Calu3 (cell line): ENCODE measurements at regions not wholly inside any gene's neighbourhood (a gene's known extent, or its start where the extent isn't known, plus 50 kb on each side); places are given as distances from the start of the nearest gene placed in this dataset.

Experiments used
- BruUV-seq: library from RNA; stranded (reverse); fragments of 400-500 nt; replicated peaks from 2 replicates; lab custom pipeline; 2021; lab: Mats Ljungman, UMichigan
- CTCF ChIA-PET: fragments of 300-600 bp; sonication (Branson Sonifier 250); formaldehyde crosslinking; loops from one replicate; lab custom pipeline; 2022; ENCODE audit warnings: antibody characterized with exemption; lab: Charles Lee
- DNase-seq: peaks from one replicate; pipeline ENCODE4 v3.0.0; 2022
- H3K27ac Mint-ChIP-seq: one replicate; pipeline ENCODE4 v1.8.0; 2022; ENCODE audit warnings: mixed read lengths; ENCODE audit not compliant: unreplicated experiment
- H3K27me3 Mint-ChIP-seq: one replicate; pipeline ENCODE4 v1.8.0; 2022; ENCODE audit warnings: mixed read lengths; ENCODE audit not compliant: unreplicated experiment
- H3K36me3 Mint-ChIP-seq: one replicate; pipeline ENCODE4 v1.8.0; 2022; ENCODE audit warnings: mild to moderate bottlenecking, moderate library complexity, mixed read lengths; ENCODE audit not compliant: insufficient read depth, unreplicated experiment
- H3K4me1 Mint-ChIP-seq: one replicate; pipeline ENCODE4 v1.8.0; 2022; ENCODE audit warnings: mild to moderate bottlenecking, low read depth, mixed read lengths; ENCODE audit not compliant: unreplicated experiment
- H3K4me3 Mint-ChIP-seq: one replicate; pipeline ENCODE4 v1.8.0; 2022; ENCODE audit warnings: mild to moderate bottlenecking, low read depth, moderate library complexity, mixed read lengths; ENCODE audit not compliant: unreplicated experiment
- H3K9me3 Mint-ChIP-seq: one replicate; pipeline ENCODE4 v1.8.0; 2022; ENCODE audit warnings: low read depth, mixed read lengths; ENCODE audit not compliant: unreplicated experiment
- CTCF ChIP-seq: fragments of 200-600 bp; IDR thresholded peaks from one replicate; pipeline ENCODE4 v1.8.0; 2022; ENCODE audit warnings: antibody characterized with exemption; ENCODE audit not compliant: unreplicated experiment
- intact Hi-C: fragments of 100-400 bp; cut with micrococcal nuclease; formaldehyde crosslinking; loops from one replicate; pipeline ENCODE4 v1.10.0; 2022; ENCODE audit not compliant: unreplicated experiment

GRCh38 chr3:103158183-103158582 lies 723.4 kb downstream of the ZPLD1 start:
- TF ChIP-seq CTCF = no peak
- Mint-ChIP-seq H3K36me3 (peaks cover 8% of the 10 kb centered on the region), H3K4me1 (peaks cover 15% of the 10 kb centered on the region), H3K4me3 (peak overlapping the region; percentile 21), H3K9me3 (peaks cover 3% of the 10 kb centered on the region), H3K27me3 (no peaks in the 10 kb centered on the region), H3K27ac (peak overlapping the region; percentile 76)
- CTCF ChIA-PET = no interaction called here
- intact Hi-C loops = no loop called here
- peak; percentile 12 for DNase-seq
- no TSS peak for BruUV-seq

DNA sequence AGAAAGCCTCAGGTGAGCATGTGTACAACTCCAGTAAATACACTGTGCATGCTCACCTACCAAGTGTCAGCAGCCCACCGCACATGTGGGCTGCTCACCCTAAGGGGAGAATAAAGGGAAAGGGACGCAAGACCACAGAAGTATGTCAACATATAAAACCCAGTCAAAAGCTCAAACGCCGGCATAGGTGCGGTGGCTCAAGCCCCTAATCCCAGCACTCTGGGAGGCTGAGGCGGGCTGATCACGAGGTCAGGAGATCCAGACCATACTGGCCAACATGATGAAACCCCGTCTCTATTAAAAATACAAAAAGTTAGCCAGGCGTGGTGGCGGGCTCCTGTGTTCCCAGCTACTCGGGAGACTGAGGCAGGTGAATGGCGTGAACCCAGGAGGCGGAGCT lies 732.1 kb downstream of the ZPLD1 start:
- Mint-ChIP-seq H3K4me3 (no peak overlapping the region), H3K36me3 (no peaks in the 10 kb centered on the region), H3K4me1 (no peaks in the 10 kb centered on the region), H3K27ac (no peak overlapping the region), H3K9me3 (no peaks in the 10 kb centered on the region), H3K27me3 (no peaks in the 10 kb centered on the region)
- intact Hi-C loops = no loop called here
- BruUV-seq = no TSS peak
- CTCF ChIA-PET = no interaction called here
- DNase-seq = no peak
- no peak for TF ChIP-seq CTCF

GRCh38 chr3:103167850-103168249 lies 733.0 kb downstream of the ZPLD1 start:
- Mint-ChIP-seq H3K27me3 (no peaks in the 10 kb centered on the region), H3K27ac (no peak overlapping the region), H3K4me1 (no peaks in the 10 kb centered on the region), H3K4me3 (no peak overlapping the region), H3K36me3 (no peaks in the 10 kb centered on the region), H3K9me3 (no peaks in the 10 kb centered on the region)
- CTCF ChIA-PET = no interaction called here
- intact Hi-C loops = no loop called here
- no TSS peak for BruUV-seq
- DNase-seq = no peak
- no peak for TF ChIP-seq CTCF

GRCh38 chr3:103169289-103169688 lies 734.5 kb downstream of the ZPLD1 start:
- no peak for DNase-seq
- Mint-ChIP-seq H3K9me3 (no peaks in the 10 kb centered on the region), H3K27me3 (no peaks in the 10 kb centered on the region), H3K4me1 (no peaks in the 10 kb centered on the region), H3K27ac (no peak overlapping the region), H3K36me3 (no peaks in the 10 kb centered on the region), H3K4me3 (no peak overlapping the region)
- intact Hi-C loops = no loop called here
- no TSS peak for BruUV-seq
- TF ChIP-seq CTCF = no peak
- CTCF ChIA-PET = interaction anchor here (0.7 kb wide), 1 partner anchor 242 kb away, joined by 3 read pairs; no protein-coding TSS in a partner anchor
